GM21360 (cell line): ENCODE measurements at regions not wholly inside any gene's neighbourhood (a gene's known extent, or its start where the extent isn't known, plus 50 kb on each side); places are given as distances from the start of the nearest gene placed in this dataset.

Experiments
- ATAC-seq: cut with Tn5 transposase; IDR thresholded peaks from one replicate; pipeline ENCODE4 v1.9.1; 2021; ENCODE audit warnings: mild to moderate bottlenecking, moderate library complexity; ENCODE audit not compliant: unreplicated experiment

GRCh38 chrX:22650691-22651090, 349.1 kb upstream of the DDX53 start:
- ATAC-seq = no peak

DNA sequence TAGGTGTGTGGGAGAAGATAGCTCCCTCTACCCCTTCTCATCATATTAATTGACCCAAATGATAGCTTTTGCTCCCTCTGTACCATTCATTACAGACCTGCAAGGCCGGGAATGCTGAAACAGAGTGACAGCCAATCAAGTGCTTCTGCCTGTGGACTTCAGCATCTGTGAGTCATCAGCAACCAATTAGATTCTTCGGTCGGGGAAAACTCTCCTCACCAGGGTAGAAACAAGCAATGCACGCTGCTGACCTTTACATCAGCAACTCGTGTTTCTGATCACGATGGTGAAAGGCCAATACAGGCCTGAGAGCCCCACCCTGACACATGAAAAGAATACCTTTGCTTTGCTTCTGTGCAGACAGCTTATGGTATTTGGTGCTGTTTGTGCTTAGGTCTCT, 347.2 kb upstream of the DDX53 start:
- ATAC-seq = no peak

DNA sequence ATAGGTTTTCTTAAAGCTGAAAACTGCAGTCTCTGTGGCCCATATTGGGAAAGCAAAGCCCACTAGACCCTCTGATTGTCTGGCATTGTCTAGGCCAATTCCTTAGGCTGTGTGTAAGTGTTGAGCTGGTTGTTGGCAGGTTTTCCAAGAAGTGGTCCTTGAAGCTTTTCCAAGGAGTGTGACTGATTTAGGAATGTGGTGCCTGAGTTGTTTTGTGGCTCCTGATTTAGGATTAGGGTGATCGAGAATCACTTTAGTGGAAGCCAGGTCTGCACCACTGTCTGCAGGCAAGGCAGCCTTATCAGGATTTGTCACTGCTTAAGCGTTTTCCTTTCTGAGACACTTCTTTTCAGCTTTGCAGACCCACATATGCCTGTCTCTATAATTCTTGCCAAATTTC, 339.0 kb upstream of the DDX53 start:
- ATAC-seq = no peak

DNA sequence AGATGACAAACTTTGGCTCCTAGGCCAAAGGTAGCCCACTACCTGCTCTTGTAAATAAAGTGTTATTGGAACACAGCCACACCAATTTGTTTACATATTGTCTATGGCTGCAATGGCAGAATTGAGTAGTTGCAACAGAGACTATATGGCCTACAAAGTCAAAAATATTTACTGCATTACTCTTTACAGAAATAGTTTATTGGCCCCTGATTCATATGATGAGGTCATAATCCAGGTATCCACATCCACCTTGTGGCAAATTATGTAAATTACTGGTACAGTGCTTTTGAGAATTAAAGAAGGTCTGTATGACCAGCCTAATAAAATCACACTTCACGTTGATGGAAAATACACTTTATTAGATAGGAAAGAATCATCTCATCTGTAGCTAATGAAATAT, 337.0 kb upstream of the DDX53 start:
- ATAC-seq = no peak

GRCh38 chrX:22664826-22665225, 334.9 kb upstream of the DDX53 start:
- ATAC-seq = no peak

DNA sequence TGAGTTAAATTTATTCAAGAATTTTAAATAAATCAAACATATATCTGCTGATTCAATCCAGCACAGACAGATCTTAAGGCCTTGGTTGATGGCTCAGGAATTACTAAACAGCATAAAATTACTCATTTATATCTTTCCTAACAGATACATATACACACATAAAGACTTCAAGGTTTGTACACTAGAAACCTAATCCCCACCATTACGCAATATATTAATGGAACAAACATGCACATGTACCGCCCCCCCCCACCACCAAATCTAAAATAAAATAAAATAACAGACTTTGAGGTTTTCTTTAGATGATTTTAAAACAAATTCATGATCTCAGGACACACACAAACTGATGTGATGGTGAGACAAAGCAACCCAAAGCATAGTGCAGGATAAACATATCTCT, 333.9 kb upstream of the DDX53 start:
- ATAC-seq = no peak

GRCh38 chrX:22666441-22666840, 333.3 kb upstream of the DDX53 start:
- ATAC-seq = no peak

DNA sequence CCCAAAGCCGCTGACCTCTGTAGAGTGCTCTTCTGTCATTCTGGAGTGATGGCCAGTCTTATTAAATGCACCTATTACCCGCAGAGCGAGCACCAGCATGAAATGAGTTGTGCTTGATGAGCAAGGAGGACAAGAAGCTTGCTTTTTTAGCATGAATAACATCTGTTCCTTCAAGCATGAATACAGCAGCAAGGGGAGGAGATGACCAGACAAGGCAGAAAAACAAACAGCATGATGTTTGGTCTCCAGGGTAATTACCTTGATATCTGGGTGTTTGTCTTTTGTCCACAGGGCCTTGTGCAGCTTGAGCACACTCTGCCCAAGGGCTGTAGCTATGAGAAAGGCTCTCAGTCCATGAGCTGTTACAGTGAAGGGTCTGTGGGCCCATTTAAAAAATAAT, 324.8 kb upstream of the DDX53 start:
- no peak for ATAC-seq

DNA sequence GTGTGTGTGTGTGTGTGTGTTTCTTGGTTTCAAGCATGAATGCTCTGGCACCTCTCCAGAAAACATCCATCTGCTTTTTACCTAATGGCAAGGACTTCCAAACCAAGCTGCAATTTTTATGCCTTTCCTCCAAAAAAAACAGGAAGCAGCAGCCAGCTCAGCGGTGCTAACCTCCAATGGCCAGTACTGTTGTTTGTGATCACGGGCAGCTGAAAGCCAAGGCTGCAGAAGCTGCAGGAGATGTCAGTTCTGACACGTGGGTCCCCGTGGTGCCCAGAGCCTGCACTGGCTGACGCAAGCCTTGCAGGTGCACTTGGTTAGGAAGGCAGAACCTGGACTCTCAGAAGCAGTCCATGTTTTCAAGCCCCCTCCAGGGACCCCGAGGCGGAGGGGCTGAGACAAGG, 313.6 kb upstream of the DDX53 start:
- ATAC-seq = no peak

DNA sequence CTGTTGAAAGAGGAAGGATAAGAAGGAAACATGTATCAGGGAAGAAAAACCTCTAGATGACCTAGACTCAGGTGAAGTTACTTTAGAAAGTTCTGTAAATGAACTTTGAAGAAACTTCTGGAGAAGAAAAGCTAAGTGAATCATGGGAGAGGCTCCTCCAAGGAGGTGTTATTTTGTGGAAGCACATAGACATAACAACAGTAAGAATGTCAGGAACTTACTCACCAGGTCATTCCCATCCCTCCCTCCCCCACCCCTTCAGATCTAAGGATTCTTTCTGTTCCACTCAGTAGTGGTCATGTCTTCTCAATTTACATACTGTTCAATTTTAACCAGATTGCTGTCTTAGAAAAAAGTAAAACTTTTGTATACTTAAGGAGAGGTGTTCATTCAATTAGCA, 310.5 kb upstream of the DDX53 start:
- ATAC-seq = no peak

DNA sequence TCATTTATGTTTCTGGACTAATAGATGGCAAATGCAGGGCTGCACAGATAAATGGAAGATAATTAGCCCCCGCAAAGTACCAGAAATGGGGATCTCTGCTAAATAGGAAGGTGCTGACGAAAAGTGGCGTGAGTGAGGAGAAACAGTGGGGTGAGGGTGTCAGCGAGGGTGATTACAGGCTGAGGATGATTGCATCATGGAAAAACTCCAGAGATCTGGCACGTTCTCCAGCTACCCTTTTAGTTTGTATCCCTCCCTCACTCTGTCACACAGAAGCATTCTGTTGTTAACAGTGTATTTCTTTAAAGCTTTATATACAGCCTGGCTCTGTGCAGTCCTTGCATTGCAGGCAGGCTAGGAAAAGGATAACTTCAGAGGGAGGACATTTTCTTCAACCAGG, 309.6 kb upstream of the DDX53 start:
- no peak for ATAC-seq

- ATAC-seq = no peak
Measured at GRCh38 chrX:22691966-22692565, 307.7 kb upstream of the DDX53 start.

DNA sequence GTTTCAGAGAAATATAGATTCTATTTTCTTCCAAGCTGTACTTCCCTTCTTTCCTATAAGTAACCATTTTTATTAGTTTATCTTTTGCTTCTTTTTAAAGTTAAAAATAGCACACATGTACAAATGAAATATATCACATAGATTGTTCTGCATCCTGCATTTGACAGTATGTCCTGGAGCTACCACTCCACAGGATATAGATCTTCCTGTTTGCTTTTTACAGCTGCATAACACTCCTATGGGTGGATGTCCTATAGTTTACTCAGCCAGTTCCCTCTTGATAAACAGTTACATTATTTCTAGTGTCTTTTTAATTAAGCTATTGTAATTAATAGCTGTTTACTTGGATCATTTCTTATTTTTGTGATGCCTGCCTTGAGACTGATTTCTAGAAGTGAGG, 301.6 kb upstream of the DDX53 start:
- ATAC-seq = no peak

GRCh38 chrX:22699581-22700091, 300.1 kb upstream of the DDX53 start:
- no peak for ATAC-seq

DNA sequence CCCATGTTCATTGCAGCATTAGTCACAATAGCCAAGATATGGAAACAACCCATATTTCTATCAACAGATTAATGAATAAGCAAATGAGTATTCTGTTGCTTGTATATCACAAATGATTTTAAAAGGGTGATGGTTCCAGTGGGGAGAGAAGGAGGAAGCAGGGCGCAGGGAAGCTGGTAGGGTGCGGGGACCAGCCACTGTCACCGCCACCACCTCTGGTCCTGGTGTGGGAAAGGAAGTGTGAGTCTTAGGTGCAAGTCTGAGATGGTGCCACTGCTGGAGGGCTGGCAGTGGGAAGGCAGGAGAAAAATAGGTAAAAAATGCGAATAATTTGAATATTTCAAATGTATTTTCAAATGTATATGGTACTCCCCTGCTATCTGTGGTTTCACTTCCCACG, 286.8 kb upstream of the DDX53 start:
- ATAC-seq = no peak

DNA sequence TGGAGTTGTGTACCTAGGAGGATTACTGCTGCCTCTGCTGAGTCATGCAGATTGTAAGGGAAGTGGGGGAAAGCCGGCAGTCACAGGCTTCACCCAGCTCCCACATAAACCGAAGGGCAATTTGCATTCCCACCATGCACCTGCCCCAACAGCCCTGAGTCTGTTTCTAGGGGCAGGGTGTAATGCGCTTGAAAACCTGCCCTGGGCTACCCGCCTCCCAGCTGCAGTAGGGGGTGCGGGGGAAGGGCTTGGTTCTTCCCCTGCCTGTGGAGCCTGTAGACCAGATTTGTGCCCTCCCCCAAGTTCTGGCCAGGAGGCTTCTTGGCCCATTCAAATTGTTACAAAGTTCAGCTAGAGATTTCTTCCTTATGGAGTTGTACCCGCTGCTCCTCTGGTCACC, 269.2 kb upstream of the DDX53 start:
- no peak for ATAC-seq

- no peak for ATAC-seq
Measured at GRCh38 chrX:22737541-22737940, 262.2 kb upstream of the DDX53 start.

DNA sequence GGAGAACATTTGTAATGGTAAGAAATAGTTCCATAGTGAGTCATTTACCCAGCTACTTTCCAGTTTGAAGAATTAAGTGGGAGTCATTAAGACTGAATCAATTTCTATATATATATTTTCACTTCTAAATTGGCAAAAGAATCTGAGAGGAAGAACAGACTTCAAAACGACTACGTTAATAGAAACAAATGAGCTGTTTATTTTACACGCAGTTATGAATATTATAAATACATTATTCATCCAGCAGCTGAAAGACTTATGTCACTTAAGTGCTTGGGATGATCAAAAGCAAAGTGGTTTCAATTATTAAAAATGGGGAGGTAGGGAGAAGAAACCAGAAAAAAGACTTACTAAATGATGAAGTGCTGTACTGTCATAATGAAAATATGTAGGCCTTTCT, 260.5 kb upstream of the DDX53 start:
- ATAC-seq = no peak

DNA sequence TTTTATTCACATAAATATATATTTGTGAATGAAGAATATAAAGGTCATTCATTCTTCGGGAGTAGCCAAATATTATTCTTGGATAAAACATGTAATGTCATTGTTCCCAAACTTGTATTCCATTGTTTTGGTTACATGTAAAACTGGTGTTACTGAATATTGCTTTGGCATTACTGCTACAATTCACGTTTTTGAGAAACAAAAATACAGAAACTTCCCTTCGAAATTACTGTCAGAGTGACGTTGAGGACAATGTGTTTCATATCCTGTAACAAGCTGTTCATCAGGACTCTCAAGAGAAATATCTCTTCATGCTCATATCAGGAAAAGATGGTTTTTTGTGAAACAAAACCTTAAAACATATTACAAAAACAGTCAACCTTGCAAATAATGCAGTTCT, 258.9 kb upstream of the DDX53 start:
- no peak for ATAC-seq

GRCh38 chrX:22742174-22742573, 257.6 kb upstream of the DDX53 start:
- no peak for ATAC-seq

DNA sequence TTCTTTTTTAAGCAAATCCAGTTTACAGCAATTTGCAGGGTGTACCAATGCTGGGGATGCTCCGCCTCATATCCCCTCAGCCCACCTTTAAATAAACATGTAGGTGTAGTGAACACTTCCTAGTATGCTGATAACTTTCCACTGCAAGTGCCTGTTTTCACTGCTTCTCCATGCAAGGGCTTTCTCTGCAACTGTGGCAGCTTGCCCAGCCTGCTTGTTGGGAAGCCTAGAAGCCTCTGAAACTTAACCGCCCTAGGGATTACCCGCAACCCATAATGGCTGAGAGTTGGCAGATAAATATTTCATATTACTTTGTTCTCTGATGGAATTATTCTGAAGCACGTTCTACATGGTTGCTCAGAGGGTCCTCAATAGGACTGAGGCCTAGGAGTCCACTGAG, 253.7 kb upstream of the DDX53 start:
- ATAC-seq = no peak

- peak; percentile 93 for ATAC-seq
Measured at GRCh38 chrX:22748093-22748999, 251.4 kb upstream of the DDX53 start.
